ENCODE measurements at regions not wholly inside any gene's neighbourhood (a gene's known extent, or its start where the extent isn't known, plus 50 kb on each side); places are given as distances from the start of the nearest gene placed in this dataset.
"Not testable (repeated sequence)": the region's sequence is repeated elsewhere in the genome, so short reads cannot be mapped to it uniquely, and the experiment has no call there.

DNA sequence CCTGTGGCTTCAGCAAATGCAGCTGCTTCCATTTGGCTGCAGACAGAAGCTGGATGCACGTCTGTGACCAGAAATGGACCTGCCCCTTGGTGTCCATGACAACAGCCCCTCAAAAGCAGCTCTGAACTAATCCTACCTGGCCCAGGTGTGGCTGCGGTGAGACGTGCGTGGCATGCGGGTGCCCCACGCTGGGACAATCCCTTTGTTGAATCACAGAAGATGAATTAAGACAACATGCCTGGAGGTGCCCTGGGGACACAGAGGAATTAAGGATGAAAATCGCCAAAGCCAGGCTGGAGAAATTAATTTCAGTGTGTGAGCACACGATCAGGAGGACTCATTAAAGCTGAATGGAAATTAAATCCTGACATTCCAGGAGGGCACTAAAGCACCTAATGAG is 281.2 kb upstream of the SFSWAP start:
- TF ChIP-seq, protein P1, sequence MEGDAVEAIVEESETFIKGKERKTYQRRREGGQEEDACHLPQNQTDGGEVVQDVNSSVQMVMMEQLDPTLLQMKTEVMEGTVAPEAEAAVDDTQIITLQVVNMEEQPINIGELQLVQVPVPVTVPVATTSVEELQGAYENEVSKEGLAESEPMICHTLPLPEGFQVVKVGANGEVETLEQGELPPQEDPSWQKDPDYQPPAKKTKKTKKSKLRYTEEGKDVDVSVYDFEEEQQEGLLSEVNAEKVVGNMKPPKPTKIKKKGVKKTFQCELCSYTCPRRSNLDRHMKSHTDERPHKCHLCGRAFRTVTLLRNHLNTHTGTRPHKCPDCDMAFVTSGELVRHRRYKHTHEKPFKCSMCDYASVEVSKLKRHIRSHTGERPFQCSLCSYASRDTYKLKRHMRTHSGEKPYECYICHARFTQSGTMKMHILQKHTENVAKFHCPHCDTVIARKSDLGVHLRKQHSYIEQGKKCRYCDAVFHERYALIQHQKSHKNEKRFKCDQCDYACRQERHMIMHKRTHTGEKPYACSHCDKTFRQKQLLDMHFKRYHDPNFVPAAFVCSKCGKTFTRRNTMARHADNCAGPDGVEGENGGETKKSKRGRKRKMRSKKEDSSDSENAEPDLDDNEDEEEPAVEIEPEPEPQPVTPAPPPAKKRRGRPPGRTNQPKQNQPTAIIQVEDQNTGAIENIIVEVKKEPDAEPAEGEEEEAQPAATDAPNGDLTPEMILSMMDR (IDR thresholded peaks at IDR 0.05) = not testable (repeated sequence)
- not testable (repeated sequence) for TF ChIP-seq POLR2A (IDR thresholded peaks at IDR 0.05)
